ENCODE measurements at regions not wholly inside any gene's neighbourhood (a gene's known extent, or its start where the extent isn't known, plus 50 kb on each side); places are given as distances from the start of the nearest gene placed in this dataset.

DNA sequence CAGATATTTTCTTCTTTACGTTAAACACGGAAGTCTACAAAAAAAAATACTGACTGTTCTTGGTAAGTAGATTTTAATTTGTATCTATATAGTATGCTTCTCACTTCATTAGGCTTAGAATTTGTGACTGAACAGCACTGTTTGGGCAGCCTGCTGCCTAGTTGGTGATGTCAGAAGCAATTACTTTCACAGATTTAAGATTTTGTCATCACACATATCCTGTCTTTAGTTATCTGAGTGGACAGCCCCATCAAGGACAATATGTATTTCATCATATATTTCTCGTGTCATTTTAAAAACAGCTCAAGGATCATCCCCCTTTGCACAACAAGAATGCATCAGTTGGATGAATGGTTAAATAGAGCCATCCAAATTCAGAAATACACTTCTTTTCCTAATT, 338.4 kb upstream of the CITED2 start:
- H3K27me3 ChIP-seq (ENCODE audit: insufficient read depth, low read depth): no peaks in the 10 kb centered on the region
- intact Hi-C loops (cut with micrococcal nuclease; ENCODE audit: unreplicated experiment): loop anchor here (10.0 kb wide), 1 partner anchor 308 kb away; no protein-coding TSS in a partner anchor
- no peak overlapping the region for H3K4me3 ChIP-seq
- BruUV-seq (replicated peaks): no TSS peak
- peaks cover 42% of the 10 kb centered on the region for H3F3A ChIP-seq (ENCODE audit: insufficient read depth, low read depth)
- H3K36me3 ChIP-seq (ENCODE audit: low read depth): no peaks in the 10 kb centered on the region
- ChIA-PET POLR2A (ENCODE audit: unreplicated experiment) (no interaction called here), CTCF (no interaction called here)
- DNase-seq: no peak
- H4K20me1 ChIP-seq (ENCODE audit: insufficient read depth): no peaks in the 10 kb centered on the region
- 0 out of 2 replicates have a peak overlapping the region, but pooled peaks have one; percentile 11 for H2AFZ ChIP-seq
- no peaks in the 10 kb centered on the region for H3K9me2 ChIP-seq (ENCODE audit: insufficient read depth)
- no peak for TF ChIP-seq EZH2 (IDR thresholded peaks at IDR 0.05; ENCODE audit: low read depth)
- TF ChIP-seq, protein P1, sequence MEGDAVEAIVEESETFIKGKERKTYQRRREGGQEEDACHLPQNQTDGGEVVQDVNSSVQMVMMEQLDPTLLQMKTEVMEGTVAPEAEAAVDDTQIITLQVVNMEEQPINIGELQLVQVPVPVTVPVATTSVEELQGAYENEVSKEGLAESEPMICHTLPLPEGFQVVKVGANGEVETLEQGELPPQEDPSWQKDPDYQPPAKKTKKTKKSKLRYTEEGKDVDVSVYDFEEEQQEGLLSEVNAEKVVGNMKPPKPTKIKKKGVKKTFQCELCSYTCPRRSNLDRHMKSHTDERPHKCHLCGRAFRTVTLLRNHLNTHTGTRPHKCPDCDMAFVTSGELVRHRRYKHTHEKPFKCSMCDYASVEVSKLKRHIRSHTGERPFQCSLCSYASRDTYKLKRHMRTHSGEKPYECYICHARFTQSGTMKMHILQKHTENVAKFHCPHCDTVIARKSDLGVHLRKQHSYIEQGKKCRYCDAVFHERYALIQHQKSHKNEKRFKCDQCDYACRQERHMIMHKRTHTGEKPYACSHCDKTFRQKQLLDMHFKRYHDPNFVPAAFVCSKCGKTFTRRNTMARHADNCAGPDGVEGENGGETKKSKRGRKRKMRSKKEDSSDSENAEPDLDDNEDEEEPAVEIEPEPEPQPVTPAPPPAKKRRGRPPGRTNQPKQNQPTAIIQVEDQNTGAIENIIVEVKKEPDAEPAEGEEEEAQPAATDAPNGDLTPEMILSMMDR (conservative IDR thresholded peaks at IDR 0.05): no peak
- peaks cover 6% of the 10 kb centered on the region; the same call in 1 of the 2 replicates for H3K9me3 ChIP-seq (ENCODE audit: insufficient read depth, low read depth)
- H3K4me1 ChIP-seq (replicated peaks; ENCODE audit: insufficient read depth): peaks cover 57% of the 10 kb centered on the region
- peak overlapping the region; percentile 71 for H3K27ac ChIP-seq
- H3K79me2 ChIP-seq (ENCODE audit: low read depth): no peaks in the 10 kb centered on the region
- peak overlapping the region; percentile 36; the same call in 1 of the 2 replicates for H3K4me2 ChIP-seq

DNA sequence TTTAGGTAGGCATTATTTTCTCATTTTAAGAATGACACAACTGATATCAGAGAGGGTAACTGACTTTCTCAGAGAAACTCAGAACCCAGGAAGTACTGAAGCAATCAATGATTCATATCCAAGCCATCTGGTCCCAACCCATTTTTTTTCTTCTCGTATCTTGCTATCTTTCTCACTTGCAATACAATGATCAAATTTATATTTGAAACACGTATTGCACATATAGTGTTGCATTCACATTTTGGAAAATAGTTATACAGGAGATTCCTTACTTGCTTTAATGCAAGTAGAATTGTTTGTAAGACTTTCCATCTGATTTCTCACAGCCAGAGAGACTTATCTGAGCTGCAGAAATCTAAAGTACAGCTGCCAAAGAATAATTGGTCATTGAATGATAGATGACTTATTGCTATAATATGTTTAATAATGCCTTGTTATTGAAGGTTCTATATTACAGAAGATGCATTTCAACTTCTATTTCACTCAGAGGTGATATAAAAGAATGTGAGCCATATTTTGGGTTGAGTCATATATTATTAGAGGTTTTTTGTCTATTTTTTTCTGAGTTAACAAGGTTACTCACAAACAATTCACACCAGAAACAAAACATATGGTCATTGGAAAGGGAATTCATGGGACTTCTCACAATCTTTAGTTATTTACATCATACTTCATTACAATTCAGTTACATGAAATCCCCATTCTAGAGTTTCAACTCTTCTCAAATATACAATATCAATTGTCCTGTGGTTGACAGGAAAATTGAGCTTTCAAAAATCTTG, 337.5 kb upstream of the CITED2 start:
- H3F3A ChIP-seq (ENCODE audit: insufficient read depth, low read depth): peaks cover 50% of the 10 kb centered on the region
- intact Hi-C loops (cut with micrococcal nuclease; ENCODE audit: unreplicated experiment): loop anchor here (10.0 kb wide), 1 partner anchor 307 kb away; no protein-coding TSS in a partner anchor
- H3K36me3 ChIP-seq (ENCODE audit: low read depth): no peaks in the 10 kb centered on the region
- H3K27ac ChIP-seq: peak overlapping the region; percentile 71
- ChIA-PET POLR2A (ENCODE audit: unreplicated experiment) (no interaction called here), CTCF (no interaction called here)
- no peaks in the 10 kb centered on the region for H3K9me2 ChIP-seq (ENCODE audit: insufficient read depth)
- 0 out of 2 replicates have a peak overlapping the region, but pooled peaks have one; percentile 11 for H2AFZ ChIP-seq
- no peak overlapping the region for H3K4me3 ChIP-seq
- TF ChIP-seq, protein P1 (conservative IDR thresholded peaks at IDR 0.05): no peak
- TF ChIP-seq EZH2 (IDR thresholded peaks at IDR 0.05; ENCODE audit: low read depth): no peak
- no peaks in the 10 kb centered on the region for H4K20me1 ChIP-seq (ENCODE audit: insufficient read depth)
- peaks cover 8% of the 10 kb centered on the region for H3K9me3 ChIP-seq (ENCODE audit: insufficient read depth, low read depth)
- H3K27me3 ChIP-seq (ENCODE audit: insufficient read depth, low read depth): no peaks in the 10 kb centered on the region
- peak in 1 of 2 experiments; percentile 81 for DNase-seq
- peaks cover 62% of the 10 kb centered on the region for H3K4me1 ChIP-seq (replicated peaks; ENCODE audit: insufficient read depth)
- H3K4me2 ChIP-seq: peak overlapping the region; percentile 26
- no peaks in the 10 kb centered on the region for H3K79me2 ChIP-seq (ENCODE audit: low read depth)
- no TSS peak for BruUV-seq (replicated peaks)

DNA sequence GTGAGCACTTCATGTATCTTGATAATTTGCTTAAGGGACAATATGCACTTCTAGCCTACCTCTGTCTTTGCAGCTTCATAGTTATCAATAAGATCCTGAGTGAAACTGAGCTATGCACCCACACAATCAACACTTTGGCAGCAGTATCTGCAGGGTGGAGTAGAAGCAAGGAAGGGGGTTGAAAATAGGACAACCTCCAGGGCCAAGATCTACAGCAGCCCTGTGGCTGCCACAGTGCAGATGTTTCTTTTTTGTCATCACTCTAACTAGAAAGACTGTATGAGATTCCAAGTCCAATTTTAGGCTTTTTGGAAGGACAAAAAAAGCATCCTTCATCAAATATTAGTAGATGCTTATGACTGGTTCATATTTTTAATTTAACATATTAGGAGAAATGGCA, 336.1 kb upstream of the CITED2 start:
- Histone ChIP-seq H3K4me2 (no peak overlapping the region), H2AFZ (no peak overlapping the region), H3K4me3 (no peak overlapping the region), H3K36me3 (ENCODE audit: low read depth) (no peaks in the 10 kb centered on the region), H3K27ac (no peak overlapping the region), H4K20me1 (ENCODE audit: insufficient read depth) (no peaks in the 10 kb centered on the region), H3K79me2 (ENCODE audit: low read depth) (no peaks in the 10 kb centered on the region), H3K4me1 (replicated peaks; ENCODE audit: insufficient read depth) (peaks cover 62% of the 10 kb centered on the region), H3F3A (ENCODE audit: insufficient read depth, low read depth) (peaks cover 50% of the 10 kb centered on the region), H3K27me3 (ENCODE audit: insufficient read depth, low read depth) (no peaks in the 10 kb centered on the region), H3K9me2 (ENCODE audit: insufficient read depth) (no peaks in the 10 kb centered on the region), H3K9me3 (ENCODE audit: insufficient read depth, low read depth) (peaks cover 3% of the 10 kb centered on the region; the same call in 1 of the 2 replicates)
- intact Hi-C loops (cut with micrococcal nuclease; ENCODE audit: unreplicated experiment): loop anchor here (10.0 kb wide), 1 partner anchor 306 kb away; no protein-coding TSS in a partner anchor
- CTCF ChIA-PET: no interaction called here
- DNase-seq: no peak
- TF ChIP-seq, protein P1 (conservative IDR thresholded peaks at IDR 0.05): no peak
- TF ChIP-seq EZH2 (IDR thresholded peaks at IDR 0.05; ENCODE audit: low read depth): no peak
- BruUV-seq (replicated peaks): no TSS peak
- POLR2A ChIA-PET (ENCODE audit: unreplicated experiment): no interaction called here

Measured in PC-9 (cell line).